ENCODE measurements at regions not wholly inside any gene's neighbourhood (a gene's known extent, or its start where the extent isn't known, plus 50 kb on each side); places are given as distances from the start of the nearest gene placed in this dataset.

DNA sequence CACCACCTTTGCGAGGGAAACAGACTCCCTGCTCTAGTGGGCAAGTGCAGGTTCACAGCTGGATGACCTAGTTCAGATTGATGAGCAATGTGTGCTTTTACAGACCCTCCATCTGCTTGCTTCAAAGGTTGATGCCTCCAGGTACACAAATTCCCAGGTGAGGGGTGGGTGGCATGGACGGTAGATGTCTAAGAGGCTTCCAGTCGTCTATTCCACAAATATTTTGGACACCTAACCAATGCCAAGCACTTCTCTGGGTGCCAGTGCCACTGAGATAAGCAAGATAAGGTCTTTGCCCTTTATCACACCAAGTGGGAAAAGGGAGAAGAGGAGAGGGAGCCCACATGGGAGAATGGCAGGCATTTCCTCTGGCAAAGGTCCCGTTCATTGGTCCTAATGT lies 316.6 kb upstream of the CDH5 start:
- Mint-ChIP-seq H3K4me3 (no peak overlapping the region), H3K4me1 (ENCODE audit: low read depth) (no peaks in the 10 kb centered on the region), H3K27ac (no peak overlapping the region), H3K27me3 (no peaks in the 10 kb centered on the region), H3K9me3 (peaks cover 7% of the 10 kb centered on the region), H3K36me3 (ENCODE audit: low read depth) (no peaks in the 10 kb centered on the region)
- DNase-seq = no peak

DNA sequence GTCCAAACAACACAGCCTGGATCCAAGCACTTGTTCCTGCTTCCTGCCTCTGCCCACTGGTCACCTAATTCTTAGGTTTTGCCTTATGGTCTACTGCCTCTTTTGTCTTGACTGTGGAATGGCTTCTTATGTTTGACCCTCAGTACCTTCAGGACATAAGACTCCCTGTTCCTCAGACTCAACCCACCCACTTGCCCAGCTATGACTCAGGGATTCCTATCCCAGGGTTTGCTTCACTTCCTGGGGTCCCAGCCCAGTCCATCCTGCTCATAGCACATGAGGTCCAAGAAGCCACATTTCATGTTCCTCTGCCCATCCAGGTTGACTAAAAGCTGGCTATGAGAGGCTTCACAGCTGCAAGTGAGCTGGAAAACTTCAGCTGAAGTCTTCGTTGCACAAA lies 320.9 kb upstream of the CDH5 start:
- DNase-seq = no peak
- Mint-ChIP-seq H3K4me1 (ENCODE audit: low read depth) (no peaks in the 10 kb centered on the region), H3K27me3 (no peaks in the 10 kb centered on the region), H3K27ac (no peak overlapping the region), H3K9me3 (peaks cover 7% of the 10 kb centered on the region), H3K4me3 (no peak overlapping the region), H3K36me3 (ENCODE audit: low read depth) (no peaks in the 10 kb centered on the region)

DNA sequence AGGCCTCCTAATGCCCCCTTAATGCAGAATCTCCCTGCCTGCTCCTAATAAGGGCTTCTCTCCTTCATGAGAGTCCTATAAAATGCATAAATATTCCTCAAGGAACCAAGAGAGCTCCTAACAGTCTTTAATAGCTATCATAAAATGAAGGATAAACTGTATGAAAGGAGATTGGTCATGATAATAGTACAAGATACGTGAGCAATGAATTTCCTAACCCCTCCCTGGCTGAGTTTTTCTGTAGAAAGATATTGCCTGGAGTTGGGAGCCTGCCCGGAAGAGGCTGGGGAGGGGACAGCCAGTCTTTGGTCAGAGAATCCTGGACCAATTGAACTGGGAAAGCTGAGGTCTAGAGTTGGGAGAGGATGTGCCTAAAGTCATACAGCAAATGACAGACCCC lies 321.9 kb upstream of the CDH5 start:
- no peak for DNase-seq
- Mint-ChIP-seq H3K27me3 (no peaks in the 10 kb centered on the region), H3K4me3 (no peak overlapping the region), H3K27ac (no peak overlapping the region), H3K36me3 (ENCODE audit: low read depth) (no peaks in the 10 kb centered on the region), H3K9me3 (peaks cover 7% of the 10 kb centered on the region), H3K4me1 (ENCODE audit: low read depth) (no peaks in the 10 kb centered on the region)

DNA sequence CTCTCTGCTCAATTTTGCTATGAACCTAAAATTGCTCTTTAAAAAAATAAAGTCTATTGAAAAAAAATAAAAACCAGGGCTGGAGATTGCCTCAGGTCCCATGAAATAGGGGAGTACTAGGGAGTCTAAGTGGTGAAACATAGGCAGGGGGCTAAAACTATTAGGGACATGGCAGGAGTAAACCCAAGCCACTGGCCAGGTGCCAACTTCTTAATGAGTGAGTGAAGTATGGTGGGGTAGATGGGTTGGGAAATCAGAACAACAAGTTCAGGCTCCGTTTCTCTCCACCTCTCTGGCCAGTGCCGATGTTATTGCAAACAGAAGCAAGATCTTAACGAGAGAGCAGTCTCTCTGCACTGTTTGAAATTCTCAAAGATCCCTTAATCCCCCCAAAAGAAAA lies 322.4 kb upstream of the CDH5 start:
- Mint-ChIP-seq H3K27ac (no peak overlapping the region), H3K9me3 (peaks cover 7% of the 10 kb centered on the region), H3K4me1 (ENCODE audit: low read depth) (no peaks in the 10 kb centered on the region), H3K27me3 (peaks cover 5% of the 10 kb centered on the region), H3K36me3 (ENCODE audit: low read depth) (no peaks in the 10 kb centered on the region), H3K4me3 (no peak overlapping the region)
- DNase-seq = no peak

DNA sequence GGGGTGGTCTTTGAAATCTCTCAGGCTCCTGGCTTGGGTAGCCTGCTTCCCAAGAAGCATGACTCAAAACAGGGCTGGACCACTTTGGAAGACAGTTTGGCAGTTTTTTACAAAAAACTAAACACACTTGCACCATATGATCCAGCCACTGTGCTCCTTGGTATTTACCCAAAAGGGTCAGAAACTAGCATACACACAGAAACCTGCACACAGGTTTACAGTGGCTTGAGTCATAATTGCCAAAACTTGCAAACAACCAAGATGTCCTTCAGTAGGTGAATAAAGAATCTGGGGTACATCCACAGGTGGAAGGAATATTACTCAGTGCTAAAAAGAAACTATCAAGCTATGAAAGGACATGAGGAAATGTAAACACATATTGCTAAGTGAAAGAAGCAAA lies 323.2 kb upstream of the CDH5 start:
- DNase-seq = no peak
- Mint-ChIP-seq H3K36me3 (ENCODE audit: low read depth) (no peaks in the 10 kb centered on the region), H3K4me3 (no peak overlapping the region), H3K9me3 (peaks cover 7% of the 10 kb centered on the region), H3K27ac (no peak overlapping the region), H3K27me3 (peaks cover 5% of the 10 kb centered on the region), H3K4me1 (ENCODE audit: low read depth) (no peaks in the 10 kb centered on the region)

DNA sequence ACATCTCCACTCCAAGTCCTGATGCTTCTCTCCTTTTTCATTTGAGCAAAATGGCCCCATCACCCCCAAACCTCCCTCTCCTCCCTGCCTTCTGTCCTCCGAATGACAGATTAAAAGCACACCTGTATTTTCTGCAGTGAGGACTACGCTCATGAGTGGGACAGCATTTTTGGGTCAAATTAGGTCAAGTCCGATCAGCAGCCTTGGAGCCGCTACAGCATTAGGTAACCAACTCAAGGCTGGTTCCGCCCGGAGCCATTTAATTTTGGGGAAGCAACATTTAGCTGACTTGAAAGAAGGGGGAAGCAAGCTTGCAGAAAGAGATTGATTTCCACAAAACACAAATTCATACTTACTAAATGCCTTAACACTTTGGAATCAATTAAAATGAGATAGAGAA lies 324.1 kb upstream of the CDH5 start:
- no peaks in the 10 kb centered on the region for H3K36me3 Mint-ChIP-seq (ENCODE audit: low read depth)
- no peak overlapping the region for H3K4me3 Mint-ChIP-seq
- no peak for DNase-seq
- peaks cover 5% of the 10 kb centered on the region for H3K27me3 Mint-ChIP-seq
- no peak overlapping the region for H3K27ac Mint-ChIP-seq
- peaks cover 7% of the 10 kb centered on the region for H3K9me3 Mint-ChIP-seq
- H3K4me1 Mint-ChIP-seq (ENCODE audit: low read depth) = no peaks in the 10 kb centered on the region

DNA sequence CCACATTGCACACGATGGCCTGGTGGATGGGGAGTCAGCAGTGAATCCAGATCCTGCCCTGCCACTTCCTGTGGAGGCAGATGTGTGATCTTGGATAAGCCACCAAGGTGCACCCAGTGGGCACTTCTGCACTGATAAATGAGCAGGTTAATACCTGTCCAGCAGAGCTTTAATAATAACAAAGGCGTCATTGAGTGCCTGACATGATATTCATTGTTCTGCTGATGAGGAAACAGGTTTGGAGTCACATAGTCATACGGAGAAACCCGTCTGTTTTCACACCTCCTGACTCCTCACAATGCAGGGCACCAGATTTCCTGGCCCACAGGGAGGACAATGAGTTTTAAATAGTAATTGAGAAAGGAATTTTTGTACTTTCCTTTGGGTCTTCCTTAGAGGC lies 324.6 kb upstream of the CDH5 start:
- Mint-ChIP-seq H3K4me3 (no peak overlapping the region), H3K4me1 (ENCODE audit: low read depth) (no peaks in the 10 kb centered on the region), H3K9me3 (peaks cover 4% of the 10 kb centered on the region), H3K27me3 (peaks cover 5% of the 10 kb centered on the region), H3K36me3 (ENCODE audit: low read depth) (no peaks in the 10 kb centered on the region), H3K27ac (no peak overlapping the region)
- no peak for DNase-seq

DNA sequence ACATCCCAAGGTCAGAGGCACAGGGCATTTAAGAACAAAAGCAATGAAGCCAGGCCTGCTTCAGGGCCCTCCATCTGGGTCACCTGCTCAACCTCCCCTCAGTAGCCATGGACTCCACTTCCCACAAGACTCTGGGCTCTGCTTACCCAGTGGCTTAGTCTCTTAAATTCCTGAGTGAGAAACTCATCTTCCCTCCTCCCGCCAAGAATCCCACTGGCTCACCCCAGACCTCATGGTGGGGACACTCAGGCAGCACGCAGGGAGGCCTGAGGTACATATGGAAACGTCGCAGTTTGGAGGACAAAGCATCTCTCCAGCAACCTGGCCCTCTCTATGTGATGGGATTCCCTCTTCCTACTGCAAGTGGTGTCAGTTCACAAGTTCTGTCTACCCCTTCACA lies 326.7 kb upstream of the CDH5 start:
- Mint-ChIP-seq H3K9me3 (no peaks in the 10 kb centered on the region), H3K36me3 (ENCODE audit: low read depth) (no peaks in the 10 kb centered on the region), H3K4me3 (no peak overlapping the region), H3K4me1 (ENCODE audit: low read depth) (no peaks in the 10 kb centered on the region), H3K27me3 (peaks cover 5% of the 10 kb centered on the region), H3K27ac (no peak overlapping the region)
- DNase-seq = no peak

DNA sequence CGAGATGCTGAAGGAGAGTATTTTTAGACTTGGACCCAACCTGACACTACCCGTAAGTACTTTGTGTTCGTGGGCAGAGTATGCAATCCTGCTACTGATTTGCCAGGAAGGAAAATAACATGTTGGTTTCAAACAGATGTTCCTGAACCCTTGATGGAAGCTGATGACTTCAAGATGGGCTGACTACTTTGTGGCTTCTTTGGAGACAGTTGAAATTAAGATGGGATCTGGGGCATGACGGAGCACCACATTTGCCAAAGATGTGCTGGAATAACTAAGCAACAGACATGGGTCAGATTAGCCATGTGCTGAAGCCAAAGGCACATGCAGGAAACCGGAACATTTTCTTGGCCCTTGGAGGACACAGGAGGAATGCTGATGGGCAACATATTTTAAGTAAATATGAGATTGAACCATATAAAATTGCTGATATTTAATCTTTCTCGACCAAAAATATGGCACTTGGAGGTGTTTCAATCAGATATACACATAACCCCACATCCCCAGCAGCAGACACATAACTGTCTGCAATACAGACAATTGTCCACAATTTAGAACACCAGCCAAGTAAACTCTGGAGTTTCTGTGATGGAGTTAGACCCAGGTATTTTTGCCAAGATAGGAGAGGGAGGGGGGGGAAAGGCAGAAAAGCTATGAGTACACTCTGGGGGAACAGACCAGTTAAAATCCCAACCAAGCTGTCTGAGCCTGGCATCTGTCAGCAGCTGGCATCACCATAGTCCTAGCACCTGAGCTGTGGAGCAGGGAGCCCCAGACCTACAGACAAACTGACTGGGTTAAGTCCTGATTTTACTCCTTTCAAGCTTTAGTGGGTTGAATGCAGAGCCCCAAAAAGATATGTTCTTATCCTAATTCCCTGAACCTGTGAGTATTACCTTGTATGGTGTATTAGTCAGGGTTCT lies 329.4 kb upstream of the CDH5 start:
- Mint-ChIP-seq H3K27ac (no peak overlapping the region), H3K4me3 (no peak overlapping the region), H3K36me3 (ENCODE audit: low read depth) (no peaks in the 10 kb centered on the region), H3K9me3 (no peaks in the 10 kb centered on the region), H3K27me3 (peaks cover 5% of the 10 kb centered on the region), H3K4me1 (ENCODE audit: low read depth) (no peaks in the 10 kb centered on the region)
- DNase-seq = no peak

DNA sequence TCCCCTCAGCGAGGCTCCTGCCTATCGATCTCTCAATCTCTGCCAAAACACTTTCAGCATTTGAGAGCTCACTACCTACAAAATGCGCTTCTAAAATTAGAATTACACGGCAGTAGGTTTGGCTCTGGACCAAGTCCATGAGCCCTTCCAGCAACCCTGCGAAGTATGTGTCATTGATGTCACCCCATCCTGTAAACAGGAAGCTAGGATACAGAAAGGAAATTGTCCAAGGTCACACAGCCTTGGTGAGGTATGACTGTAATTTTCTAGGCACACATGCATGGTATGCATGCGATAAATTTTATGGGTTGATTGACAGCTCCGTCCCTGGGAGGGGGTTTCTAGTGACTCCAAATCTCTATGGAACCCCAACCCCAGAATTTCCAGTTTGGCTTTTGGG lies 330.3 kb upstream of the CDH5 start:
- Mint-ChIP-seq H3K36me3 (ENCODE audit: low read depth) (no peaks in the 10 kb centered on the region), H3K27ac (no peak overlapping the region), H3K4me3 (no peak overlapping the region), H3K9me3 (no peaks in the 10 kb centered on the region), H3K27me3 (peaks cover 5% of the 10 kb centered on the region), H3K4me1 (ENCODE audit: low read depth) (no peaks in the 10 kb centered on the region)
- no peak for DNase-seq

DNA sequence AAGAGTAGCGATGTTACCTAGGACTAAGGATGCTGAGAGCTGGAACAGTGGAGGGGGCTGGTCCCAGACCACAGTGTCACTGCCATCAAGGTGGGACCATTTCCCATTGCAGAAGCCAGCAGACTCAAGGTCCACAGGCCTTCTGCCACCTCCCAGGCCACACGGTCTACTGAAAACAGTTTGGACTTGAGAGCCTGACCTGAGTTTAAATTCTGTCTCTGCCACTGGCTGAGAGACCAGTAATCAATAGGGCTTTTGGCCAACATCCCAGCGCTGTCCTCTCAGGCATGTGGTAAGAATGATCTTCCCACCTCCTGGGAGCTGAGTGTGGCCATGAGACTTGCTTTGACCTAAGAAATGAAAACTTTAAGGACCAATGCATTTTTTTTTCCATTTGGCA lies 331.4 kb upstream of the CDH5 start:
- no peak for DNase-seq
- H3K4me3 Mint-ChIP-seq = no peak overlapping the region
- no peak overlapping the region for H3K27ac Mint-ChIP-seq
- no peaks in the 10 kb centered on the region for H3K36me3 Mint-ChIP-seq (ENCODE audit: low read depth)
- no peaks in the 10 kb centered on the region for H3K9me3 Mint-ChIP-seq
- H3K4me1 Mint-ChIP-seq (ENCODE audit: low read depth) = no peaks in the 10 kb centered on the region
- H3K27me3 Mint-ChIP-seq = peaks cover 5% of the 10 kb centered on the region

DNA sequence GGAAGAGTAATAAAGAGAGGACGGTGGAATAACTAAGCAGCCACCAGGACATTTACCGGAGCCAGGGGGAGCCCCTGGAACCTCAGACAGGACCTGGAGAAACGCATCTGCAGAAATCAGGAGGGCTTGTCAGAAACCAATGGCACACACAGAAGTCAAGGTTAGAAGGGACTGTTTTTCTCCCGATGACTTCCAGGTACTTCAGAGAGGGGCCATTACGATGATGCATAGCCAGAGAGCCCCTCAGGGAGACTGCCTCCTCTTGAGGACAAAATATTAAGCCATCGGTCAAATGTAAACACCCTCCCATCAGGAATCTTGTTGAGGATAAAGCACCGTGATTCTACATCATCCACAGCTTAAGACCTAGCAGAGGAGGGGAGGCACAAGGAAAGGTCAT lies 333.6 kb upstream of the CDH5 start:
- Mint-ChIP-seq H3K27me3 (no peaks in the 10 kb centered on the region), H3K4me1 (ENCODE audit: low read depth) (no peaks in the 10 kb centered on the region)

DNA sequence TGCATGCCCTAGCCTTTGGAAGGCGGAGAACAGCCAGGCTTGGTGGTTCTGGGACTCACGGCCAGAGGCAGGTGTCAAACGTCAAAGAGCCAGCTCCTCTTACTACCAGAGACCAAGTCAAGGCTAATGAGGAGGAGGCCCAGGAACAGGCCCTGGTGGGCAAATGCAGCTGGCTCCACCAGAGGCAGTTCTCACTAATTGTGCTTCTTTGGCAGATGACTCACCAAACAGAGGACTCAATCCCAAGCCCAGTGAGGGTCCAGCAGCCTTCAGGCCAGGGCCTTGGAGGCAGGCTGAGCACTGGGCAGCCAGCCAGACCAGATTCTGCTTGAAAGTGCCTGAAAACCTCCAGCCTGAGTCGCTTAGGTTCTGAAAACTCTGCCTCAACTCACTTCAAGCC lies 336.5 kb upstream of the CDH5 start:
- Mint-ChIP-seq H3K4me3 (no peak overlapping the region), H3K4me1 (ENCODE audit: low read depth) (no peaks in the 10 kb centered on the region), H3K9me3 (peaks cover under 1% of the 10 kb centered on the region), H3K36me3 (ENCODE audit: low read depth) (no peaks in the 10 kb centered on the region), H3K27me3 (no peaks in the 10 kb centered on the region), H3K27ac (no peak overlapping the region)
- no peak for DNase-seq

More for the DNA sequence above, 333.6 kb upstream of the CDH5 start:
- DNase-seq = no peak
- Mint-ChIP-seq H3K36me3 (ENCODE audit: low read depth) (no peaks in the 10 kb centered on the region), H3K27ac (no peak overlapping the region), H3K9me3 (no peaks in the 10 kb centered on the region), H3K4me3 (no peak overlapping the region)

DNA sequence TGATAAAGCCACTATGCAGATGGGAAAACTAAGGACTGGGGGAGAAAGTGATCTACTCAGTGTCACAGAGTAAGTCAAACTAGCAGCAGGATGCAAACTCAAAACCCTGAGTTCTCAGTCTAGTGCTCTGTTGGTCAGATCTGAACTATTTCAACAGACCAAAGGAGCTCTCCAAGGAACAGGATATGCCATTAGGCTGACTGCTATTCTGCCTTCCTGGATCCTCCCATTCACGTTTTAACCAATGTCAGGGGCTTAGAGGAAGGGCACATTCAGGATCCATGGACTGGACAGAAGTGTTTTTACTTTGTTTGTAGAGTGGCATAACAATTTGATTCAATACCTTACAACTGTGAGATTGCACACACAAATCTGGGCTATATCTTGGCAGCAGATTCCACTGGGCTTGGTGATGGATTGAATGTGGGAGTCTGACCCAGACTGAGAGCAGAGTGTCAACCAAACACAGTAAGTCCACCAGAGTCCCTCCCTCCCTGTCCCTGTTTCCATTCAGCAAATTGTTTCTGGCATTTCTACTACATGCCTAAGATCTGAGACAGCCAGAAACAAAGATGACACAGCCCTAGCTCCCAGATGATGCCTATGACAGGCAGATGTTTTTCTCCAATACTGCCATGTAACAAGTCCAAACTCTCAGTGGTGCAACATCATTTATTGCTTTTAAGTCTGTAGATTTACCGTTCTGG lies 337.8 kb upstream of the CDH5 start:
- no peaks in the 10 kb centered on the region for H3K4me1 Mint-ChIP-seq (ENCODE audit: low read depth)
- no peak for DNase-seq

DNA sequence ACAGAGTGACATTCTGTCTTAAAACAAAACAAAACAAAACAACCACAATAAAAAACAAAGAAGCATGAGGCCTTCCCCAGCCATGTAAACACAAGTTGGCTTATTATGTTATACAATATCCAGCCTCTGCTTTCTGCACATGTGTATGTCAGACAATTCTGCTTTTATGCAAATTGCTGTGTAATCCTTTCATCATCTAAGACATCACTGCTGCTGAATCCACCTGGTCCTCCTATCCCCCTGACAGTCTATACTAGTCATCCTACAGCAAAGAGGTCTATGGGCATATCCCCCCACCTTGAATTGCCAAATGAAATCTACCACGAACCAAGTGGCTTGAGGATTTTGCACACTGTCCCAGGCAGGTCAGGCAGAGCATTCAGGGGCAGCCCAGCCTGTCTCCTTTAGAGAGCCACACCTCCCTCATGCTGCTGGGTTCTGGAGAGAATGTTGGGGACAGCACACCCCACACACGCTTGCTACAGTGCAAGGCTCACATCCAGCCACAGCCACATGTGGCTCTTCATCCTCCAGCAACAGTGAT lies 339.6 kb upstream of the CDH5 start:
- no peaks in the 10 kb centered on the region for H3K27me3 Mint-ChIP-seq
- H3K4me3 Mint-ChIP-seq = no peak overlapping the region
- no peaks in the 10 kb centered on the region for H3K4me1 Mint-ChIP-seq (ENCODE audit: low read depth)
- H3K9me3 Mint-ChIP-seq = peaks cover 7% of the 10 kb centered on the region
- DNase-seq = no peak
- no peak overlapping the region for H3K27ac Mint-ChIP-seq
- no peaks in the 10 kb centered on the region for H3K36me3 Mint-ChIP-seq (ENCODE audit: low read depth)

More for the DNA sequence above, 337.8 kb upstream of the CDH5 start:
- Mint-ChIP-seq H3K27ac (no peak overlapping the region), H3K9me3 (peaks cover 7% of the 10 kb centered on the region), H3K36me3 (ENCODE audit: low read depth) (no peaks in the 10 kb centered on the region), H3K4me3 (no peak overlapping the region), H3K27me3 (no peaks in the 10 kb centered on the region)
